HG03060 (cell line): ENCODE measurements at regions not wholly inside any gene's neighbourhood (a gene's known extent, or its start where the extent isn't known, plus 50 kb on each side); places are given as distances from the start of the nearest gene placed in this dataset.

Experiments
- ATAC-seq: cut with Tn5 transposase; IDR thresholded peaks from one replicate; pipeline ENCODE4 v1.9.1; 2021; ENCODE audit warnings: low read depth, moderate number of reproducible peaks; ENCODE audit not compliant: unreplicated experiment

DNA sequence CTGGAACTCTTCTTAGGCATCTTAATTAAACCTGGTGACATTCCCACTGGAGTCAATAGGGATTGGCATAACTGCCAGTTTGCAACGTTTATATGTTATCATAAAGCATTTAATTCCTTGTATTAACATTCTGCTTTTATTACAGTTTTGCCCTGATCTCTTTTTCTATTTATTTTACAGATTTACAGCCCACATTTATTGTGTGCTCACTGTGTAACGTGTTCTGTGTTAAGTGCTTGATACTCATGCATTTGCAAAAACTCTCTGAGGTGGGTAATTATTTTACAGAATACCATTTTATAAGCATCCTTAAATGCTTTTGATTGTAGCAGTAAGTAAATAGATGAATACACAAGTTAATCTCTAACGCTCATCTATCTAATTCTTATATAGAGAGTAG lies 341.5 kb upstream of the FAR2 start:
- no peak for ATAC-seq

DNA sequence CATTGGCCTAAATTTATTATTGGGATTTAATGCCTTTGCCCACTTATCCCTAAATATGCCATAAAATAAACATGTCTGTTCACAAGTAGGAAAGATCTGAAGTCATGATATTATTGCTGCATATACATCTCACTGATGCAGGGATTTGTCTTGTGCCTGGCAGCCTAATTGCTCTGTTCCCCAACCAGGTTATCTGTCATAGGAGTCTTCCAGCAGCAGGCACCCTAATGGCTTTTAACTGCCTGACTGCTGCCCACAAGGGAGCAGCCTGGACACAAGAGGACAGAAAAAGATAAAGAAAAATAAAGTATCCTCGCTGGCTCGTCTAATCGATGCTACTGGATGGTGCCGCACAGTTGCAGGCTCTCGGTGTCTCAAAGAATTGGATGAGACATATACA lies 337.6 kb upstream of the FAR2 start:
- ATAC-seq, result no peak

DNA sequence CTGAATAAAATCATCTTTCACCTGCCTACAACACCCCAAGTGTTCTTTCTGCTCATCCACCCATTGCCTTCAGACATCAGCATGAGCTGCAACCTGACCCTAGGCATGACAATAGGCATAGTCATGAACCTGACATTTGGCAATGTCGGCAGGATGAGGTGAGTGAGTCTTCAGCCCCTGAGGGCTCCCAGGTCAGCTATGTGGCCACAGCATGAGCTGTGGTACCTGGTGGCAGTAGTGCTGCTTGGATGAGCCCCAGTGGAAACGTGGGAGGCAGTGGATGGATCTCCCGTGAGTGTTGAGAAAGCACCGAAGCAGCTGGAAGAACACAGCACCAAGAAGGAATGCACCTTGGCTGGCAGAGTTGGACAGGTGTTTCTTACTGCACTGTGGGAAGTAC lies 334.8 kb upstream of the FAR2 start:
- no peak for ATAC-seq

DNA sequence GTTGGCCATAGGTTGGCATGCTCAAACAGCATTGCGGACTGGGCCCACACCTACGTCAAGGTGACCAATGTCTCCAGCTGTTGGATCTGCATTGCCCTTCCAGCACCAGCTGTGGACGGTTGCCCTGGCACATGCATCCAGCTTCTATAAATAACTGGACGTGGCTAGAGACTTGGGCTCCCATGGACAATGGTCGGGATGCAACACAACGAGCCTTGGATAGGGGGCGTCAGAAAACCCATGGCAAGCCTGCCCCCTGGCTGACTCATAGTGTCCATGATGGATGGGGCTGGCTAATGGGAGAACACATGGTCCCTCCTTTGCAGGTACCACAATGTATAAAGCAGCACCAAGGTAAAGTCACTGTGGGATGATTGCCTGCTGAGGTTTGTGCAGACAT lies 331.6 kb upstream of the FAR2 start:
- no peak for ATAC-seq

DNA sequence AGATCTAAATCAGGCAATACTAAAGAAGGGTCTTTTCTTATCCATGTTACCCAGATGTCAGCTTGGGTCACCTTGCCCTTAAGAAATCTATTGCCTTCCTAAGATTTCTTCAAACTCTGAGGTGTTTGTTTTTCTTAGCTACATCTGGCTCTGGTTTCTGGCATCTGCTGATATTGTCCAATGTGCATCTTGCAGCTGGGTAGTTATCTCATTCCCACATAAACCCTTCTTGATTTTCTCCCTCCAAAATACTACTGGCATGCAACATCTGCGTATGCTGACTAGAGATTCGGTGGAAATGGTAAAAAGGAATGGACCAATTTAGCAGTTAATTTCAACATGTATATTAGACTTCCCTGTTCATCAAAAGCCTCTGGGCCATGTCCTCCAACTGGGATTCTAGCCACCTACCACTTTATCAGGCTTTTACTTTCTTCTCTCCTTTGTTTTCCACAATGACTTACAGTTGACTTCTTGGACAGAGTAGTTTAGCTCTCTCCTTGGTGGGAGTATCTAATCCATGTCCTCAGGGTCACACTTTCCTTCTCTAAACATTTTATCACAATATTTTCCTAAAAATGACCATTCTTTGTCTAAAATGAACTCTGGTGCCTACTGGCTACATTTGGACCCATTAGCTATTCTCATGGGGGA lies 324.8 kb upstream of the FAR2 start:
- ATAC-seq, result no peak

DNA sequence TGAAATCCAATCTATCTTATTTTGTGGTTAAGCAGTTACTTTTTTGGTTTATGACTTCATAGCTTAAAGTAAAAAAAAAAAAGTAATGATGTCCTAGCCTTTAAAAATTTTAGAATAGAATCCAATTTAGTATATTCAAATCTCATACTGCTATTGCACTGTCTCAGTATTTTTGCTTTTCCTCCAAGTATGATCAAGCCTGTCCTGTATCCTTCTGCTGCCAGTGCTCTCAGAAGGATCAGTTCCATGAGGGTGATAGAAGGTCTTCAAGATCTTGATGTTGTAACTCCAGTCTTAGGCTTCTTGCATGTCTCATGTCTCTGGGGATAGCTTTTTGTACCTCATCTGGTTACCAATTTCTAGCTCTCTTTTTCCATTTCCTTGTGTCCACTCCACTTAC lies 324.2 kb upstream of the FAR2 start:
- ATAC-seq, result no peak

DNA sequence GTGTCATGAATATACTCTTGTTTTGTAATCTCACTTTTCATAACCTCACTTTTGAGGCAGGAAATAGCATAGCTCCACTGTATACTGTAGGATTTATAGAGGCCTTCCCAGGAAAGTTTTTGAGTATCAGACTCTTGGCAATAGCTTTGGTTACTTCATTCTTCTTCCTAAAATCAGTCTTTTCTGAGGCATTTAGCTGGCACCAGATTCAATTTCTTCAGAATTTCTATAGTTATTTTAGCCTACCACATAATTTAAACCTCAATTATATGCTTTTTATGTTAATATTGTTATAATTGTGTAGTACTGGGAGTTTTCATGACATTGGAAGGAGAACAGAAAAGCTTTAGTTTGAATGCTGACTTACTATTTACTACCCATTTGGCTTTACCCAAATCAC lies 322.3 kb upstream of the FAR2 start:
- no peak for ATAC-seq

DNA sequence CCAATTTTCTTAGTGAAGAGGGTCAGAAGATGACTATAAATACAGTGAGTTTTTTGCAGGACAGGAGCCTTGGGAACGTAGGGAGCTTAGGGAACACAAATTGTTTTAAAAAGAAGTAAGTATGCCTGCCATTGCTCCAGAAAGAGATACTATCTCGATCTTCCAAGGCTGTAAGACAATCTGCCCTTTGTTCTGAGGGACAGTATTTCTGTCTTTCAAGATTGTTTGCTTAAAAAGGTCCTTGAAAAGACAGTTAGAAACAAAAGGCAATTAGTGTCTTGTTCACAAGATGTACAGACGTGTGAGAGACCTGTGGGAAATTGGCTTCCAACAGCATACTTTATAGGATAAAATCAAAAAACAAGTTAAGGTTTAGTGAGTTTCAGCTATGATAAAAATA lies 321.2 kb upstream of the FAR2 start:
- ATAC-seq, result no peak

DNA sequence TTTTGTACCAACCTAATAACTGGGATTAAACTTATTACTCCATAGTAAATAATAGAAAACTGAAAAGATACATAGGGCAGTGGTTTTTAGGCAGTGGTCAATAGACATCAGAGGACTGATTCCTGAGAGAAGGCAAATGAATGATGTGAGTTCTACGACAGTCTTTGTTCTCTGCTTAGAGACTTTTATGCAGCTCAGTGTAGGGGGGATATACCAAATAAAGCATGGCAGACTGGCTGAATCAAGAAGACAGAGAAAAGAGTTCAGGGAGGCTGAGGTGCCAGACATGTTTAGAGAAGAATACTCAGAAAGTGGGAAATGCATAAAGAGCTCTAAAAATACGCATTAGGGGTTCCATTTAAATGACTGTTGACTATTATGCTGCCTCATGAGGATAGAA lies 320.8 kb upstream of the FAR2 start:
- ATAC-seq, result no peak

DNA sequence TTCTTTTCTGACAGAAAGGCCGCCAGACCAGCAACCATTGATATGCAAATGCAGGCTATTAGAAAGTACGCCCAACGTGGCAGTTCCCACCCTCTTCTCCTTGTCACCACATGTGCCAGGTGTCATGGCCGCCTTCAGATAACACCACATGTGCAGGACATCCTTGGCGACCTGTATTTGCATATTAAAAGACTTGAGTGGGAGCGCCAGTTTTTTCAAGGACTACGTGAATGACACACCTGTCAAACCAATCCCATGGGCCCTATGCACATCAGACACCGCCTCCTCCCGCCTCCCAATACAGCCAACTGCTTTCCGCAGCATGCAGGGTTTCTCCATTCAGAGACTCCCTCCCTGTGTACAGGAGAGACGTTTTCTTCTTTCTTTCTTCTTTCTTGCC lies 318.6 kb upstream of the FAR2 start:
- ATAC-seq, result no peak

DNA sequence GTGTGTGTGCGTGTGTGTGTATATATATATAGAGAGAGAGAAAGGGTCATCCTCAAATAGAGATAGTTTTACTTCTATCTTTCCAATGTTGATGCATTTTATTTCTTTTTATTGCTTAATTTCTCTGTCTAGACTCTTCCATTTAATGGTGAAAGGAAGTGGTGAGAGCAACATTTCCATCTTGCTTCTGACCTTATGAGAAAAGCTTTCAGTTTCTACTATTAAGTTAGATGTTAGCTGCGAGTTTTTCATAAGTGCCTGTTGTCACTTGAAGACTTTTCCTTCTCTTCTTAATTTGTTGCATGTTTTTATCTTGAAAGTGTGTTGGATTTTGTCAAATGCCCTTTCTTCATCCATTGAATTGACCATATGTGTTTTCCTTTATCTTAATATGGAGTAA lies 304.4 kb upstream of the FAR2 start:
- ATAC-seq, result no peak

DNA sequence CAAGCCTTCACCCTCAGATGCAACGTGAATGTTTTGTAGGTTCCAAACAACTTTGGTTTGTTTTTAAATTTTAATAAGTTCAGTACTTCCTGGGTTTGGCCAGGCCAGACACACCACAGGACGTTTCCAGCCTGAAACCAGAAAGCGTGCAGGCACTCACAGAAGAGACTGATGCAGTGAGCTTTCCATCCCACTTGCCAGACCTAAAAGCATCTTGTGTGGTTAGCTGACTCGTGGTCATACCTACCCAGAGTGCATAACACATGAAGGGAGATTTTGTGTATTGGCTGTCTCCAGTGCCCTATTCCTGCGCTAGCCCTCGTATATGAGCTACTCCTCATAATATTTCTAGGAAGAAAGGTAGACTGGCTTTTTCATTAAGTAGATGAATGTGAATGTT lies 297.3 kb upstream of the FAR2 start:
- no peak for ATAC-seq

DNA sequence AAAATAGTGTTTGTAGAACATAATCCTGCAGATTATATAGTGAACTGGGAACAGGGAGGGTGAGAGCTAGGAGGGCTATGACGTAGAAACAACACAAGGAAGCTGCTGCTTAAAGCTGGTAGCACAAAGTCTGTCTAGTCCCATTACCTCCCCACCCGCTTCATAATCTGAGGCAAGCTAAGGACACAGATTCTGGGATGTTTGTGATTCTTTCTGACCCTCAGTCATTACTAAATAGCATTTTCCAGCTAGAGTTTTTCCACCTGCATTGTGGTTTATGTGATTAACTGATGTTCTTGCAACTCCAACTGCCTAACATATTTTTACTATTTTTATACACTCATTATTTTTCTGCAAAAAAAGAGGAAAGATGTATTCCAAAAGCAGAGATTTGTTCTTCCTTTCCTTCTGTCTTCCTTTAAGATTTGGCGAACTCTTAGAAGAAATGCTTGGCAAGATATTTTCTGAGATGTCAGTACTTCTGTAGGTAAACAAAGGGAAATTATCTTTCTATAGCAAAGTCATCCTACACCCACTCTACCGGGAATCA lies 293.2 kb upstream of the FAR2 start:
- no peak for ATAC-seq

DNA sequence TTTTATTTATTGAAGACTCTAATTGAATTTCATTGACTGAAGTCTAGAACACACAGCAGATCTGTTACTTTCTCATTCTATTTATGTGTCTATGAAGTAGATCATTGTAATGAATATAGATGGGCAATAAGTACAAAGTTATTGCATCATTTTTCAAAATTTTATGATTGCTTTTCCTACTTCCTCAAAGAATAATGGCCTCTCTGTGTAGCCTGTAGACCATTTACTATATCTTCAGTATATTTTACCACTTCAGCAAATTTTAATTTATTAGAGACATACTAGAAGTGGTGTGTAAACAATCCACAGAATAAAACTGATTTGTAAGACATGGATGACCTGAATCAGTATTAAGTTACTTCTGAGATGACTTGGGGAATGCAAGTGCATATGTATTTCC lies 291.7 kb upstream of the FAR2 start:
- no peak for ATAC-seq

DNA sequence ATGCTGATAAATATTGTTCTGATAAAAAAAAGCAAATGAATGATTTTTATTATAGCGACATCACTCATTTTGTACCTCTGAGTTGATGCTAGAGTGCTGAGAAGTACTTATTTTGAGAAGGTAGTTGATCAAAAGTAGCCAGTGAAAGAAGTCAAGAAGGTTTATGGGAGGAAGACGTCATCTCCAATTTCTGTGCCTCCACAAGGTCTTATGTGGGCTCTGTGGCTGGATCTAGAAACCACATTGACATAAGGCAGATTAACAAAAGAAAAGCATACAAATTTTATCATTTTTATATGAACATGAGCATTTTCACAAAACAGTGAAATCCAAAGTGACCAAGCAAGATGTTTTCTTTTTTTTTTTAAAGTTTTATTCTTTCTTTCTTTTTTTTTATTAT lies 289.5 kb upstream of the FAR2 start:
- ATAC-seq, result no peak

DNA sequence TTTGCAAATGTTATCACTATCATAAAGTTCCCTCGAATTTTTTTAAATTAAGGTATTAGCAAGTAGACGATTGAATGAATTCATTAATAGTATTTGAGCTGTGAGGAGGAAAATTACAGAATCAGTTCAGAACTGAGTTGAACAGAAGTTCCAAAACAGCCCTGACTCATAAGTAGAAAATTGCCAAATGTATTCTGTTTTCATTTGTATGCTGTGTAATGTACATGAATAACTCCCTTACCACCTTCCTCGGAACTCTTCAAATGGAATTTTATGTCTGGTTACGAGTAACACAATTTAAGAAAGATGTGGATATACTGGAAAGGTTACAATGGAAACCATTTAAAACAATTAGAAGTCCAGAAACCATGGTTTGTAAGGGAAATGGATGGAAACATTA lies 283.3 kb upstream of the FAR2 start:
- no peak for ATAC-seq

DNA sequence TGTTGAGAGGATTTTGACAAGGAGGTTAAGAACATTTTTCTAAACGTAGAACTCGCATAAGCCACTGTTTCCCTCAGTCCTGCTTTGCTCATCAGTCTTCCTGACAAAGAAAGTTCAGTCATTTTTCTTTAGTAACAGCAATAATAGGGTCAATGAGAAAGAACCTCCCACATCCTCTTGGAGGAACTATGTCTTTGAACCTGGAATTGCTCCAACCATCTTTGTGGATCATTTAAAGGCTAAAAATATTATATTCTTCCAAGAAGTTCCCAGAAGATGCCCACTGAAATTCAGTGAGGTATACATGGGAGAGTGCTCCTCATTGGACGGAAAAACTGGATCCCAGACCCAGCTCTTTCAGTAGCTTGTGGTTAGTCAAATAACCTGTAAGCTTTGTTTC lies 282.8 kb upstream of the FAR2 start:
- no peak for ATAC-seq

DNA sequence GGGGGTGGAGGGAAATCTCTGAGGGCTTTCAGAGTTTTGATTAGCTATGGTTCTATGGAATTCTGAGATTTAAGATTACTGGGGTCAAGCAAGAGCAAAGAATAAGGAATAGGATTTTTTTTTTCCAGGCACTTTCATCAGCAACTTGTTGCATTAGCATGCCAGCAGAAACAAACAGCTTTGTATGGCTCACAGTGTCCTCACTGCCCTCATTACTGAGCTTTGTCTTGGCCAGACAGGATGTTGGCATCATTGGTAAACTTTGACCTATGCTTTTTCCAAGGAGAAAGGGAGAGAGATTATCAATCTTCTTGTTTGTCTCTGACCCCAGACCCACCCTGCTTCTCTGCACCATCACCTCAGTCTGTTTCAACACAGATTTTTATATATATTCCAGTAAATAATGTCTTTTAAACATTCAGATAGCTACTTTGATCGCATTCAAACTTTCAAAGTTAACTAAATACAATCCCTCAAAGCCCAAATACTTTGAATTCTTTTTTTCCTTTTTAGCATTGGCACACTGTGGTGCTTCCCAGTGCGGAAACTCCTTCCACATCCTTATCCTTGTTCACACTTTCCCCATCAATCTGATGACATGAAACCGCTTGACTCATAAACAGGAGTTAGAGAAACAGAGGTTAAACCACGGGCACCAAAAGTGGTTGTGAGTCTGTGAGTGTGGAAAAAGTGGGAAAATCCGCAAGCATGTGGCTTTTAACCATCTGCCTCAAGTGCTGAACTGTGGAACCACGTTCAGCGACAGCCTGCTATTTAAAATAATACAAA lies 282.2 kb upstream of the FAR2 start:
- ATAC-seq, result no peak

DNA sequence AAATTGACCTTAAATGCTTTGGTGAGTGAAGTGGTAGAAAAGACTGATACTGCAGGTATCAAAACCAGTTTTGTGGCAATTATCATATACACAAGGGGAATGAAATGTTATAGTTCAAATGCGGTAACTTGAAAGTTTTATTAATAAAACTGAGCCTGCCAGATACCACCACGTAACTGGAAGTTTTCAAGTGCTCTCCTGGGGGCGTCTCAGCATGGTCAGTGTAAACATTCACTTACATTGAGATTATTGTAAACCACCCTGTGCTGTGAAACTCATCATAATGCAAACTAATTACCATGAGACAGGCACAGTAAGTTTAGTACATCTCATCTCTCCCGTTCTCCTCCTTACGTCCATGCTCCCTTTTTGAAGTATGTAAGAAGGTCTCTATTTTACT lies 280.7 kb upstream of the FAR2 start:
- ATAC-seq, result no peak

DNA sequence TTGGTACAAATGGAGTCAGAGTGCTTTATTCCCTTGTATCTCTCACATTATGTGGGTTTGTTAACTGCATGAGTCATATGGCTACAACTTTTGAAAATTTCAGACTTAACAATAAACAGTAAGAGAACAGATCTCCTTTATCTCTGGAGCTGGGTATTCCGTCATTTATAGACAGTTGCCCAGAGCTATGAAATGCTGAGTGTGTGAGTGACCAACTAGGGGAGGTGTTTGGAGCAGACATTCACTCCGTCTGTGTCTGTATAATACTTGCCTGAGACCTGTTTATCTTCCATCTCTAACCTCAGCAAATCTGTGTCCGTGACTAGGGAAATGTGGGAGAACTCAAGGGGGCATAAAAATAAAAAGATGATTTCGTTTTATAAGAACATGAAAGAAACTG lies 279.9 kb upstream of the FAR2 start:
- no peak for ATAC-seq

DNA sequence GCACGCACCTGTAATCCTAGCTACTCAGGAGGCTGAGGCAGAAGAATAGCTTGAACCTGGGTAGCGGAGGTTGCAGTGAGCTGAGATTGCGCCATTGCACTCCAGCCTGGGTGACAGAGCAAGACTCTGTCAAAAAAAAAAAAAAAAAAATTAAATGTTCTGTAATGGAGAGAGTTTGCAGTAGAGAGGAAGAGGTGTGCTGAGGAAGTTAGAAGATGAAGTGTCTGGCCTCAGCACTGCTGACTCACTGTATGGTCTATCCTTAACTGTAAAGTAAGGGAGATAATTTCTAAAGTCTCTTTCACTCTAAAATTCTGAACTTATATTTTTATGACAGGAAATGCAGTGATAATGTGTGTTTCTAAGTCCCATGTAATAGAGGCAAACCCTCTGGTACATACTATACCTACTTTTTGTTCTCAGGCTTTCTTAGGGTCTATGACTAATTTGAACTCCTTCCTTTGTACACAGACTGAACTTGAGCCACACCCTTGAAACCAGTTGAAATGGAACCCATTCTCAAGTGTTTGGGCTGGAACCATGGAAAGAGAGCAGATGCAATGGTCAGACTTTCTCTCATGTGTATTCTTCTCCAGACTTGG lies 278.1 kb upstream of the FAR2 start:
- ATAC-seq, result no peak
